Vagina (tissue), 2 donors: ENCODE measurements at regions not wholly inside any gene's neighbourhood (a gene's known extent, or its start where the extent isn't known, plus 50 kb on each side); places are given as distances from the start of the nearest gene placed in this dataset.

ENCODE experiments used
- DNase-seq, 2 donors: peaks; one replicate each; pipeline ENCODE4 v3.0.0-alpha.2; 2017; ENCODE audit errors: extremely low spot score in 2 of 2
- H3K27ac ChIP-seq: fragments of 200-600 bp; sonication (generic); one replicate; pipeline ENCODE4 v1.5.1; 2019
- H3K27me3 ChIP-seq: fragments of 200-600 bp; sonication (generic); one replicate; pipeline ENCODE4 v1.5.1; 2019
- H3K36me3 ChIP-seq, 2 donors: fragments of 200-600 bp; sonication (generic); one replicate each; pipeline ENCODE4 v1.5.1; 2017 to 2019
- H3K4me1 ChIP-seq: fragments of 200-600 bp; sonication (generic); one replicate; pipeline ENCODE4 v1.5.1; 2019
- H3K4me3 ChIP-seq, 2 donors: fragments of 200-600 bp; sonication (generic); 1 replicate in 1 of 2; 2 replicates in 1 of 2; pipeline ENCODE4 v1.5.1; 2016 to 2019
- H3K9me3 ChIP-seq: fragments of 200-600 bp; sonication (generic); one replicate; pipeline ENCODE4 v1.5.1; 2019
- POLR2A ChIP-seq, 2 donors: fragments of 450-650 bp; IDR thresholded peaks; one replicate each; pipeline ENCODE4 v1.6.1; 2017; ENCODE audit warnings: antibody characterized with exemption in 2 of 2, mild to moderate bottlenecking in 2 of 2, moderate library complexity in 2 of 2
- POLR2AphosphoS5 ChIP-seq, 2 donors: sonication (generic); formaldehyde crosslinking; IDR thresholded peaks; one replicate each; pipeline ENCODE4 v1.9.0; 2017; ENCODE audit warnings: antibody characterized with exemption in 2 of 2, mild to moderate bottlenecking in 2 of 2, low read depth in 1 of 2; ENCODE audit not compliant: insufficient read depth in 1 of 2
- intact Hi-C: fragments of 100-400 bp; cut with DNase I; formaldehyde crosslinking; loops from one replicate; pipeline ENCODE4 v1.15.1; 2023
- TF ChIP-seq, protein P1 (sequence below), 3 experiments: fragments of 450-650 bp in 2 of 3; fragments of 200-600 bp in 1 of 3; sonication (generic) in 1 of 3; IDR thresholded peaks; one replicate each; pipeline ENCODE4 v1.5.1; 2017 to 2019; ENCODE audit warnings: antibody characterized with exemption in 3 of 3, mild to moderate bottlenecking in 2 of 3, moderate library complexity in 2 of 3

- TF ChIP-seq, protein P1, sequence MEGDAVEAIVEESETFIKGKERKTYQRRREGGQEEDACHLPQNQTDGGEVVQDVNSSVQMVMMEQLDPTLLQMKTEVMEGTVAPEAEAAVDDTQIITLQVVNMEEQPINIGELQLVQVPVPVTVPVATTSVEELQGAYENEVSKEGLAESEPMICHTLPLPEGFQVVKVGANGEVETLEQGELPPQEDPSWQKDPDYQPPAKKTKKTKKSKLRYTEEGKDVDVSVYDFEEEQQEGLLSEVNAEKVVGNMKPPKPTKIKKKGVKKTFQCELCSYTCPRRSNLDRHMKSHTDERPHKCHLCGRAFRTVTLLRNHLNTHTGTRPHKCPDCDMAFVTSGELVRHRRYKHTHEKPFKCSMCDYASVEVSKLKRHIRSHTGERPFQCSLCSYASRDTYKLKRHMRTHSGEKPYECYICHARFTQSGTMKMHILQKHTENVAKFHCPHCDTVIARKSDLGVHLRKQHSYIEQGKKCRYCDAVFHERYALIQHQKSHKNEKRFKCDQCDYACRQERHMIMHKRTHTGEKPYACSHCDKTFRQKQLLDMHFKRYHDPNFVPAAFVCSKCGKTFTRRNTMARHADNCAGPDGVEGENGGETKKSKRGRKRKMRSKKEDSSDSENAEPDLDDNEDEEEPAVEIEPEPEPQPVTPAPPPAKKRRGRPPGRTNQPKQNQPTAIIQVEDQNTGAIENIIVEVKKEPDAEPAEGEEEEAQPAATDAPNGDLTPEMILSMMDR (IDR thresholded peaks at IDR 0.05): no peak
- TF ChIP-seq POLR2A (IDR thresholded peaks at IDR 0.05) (no peak), POLR2AphosphoS5 (IDR thresholded peaks at IDR 0.05; ENCODE audit: insufficient read depth in 1 of 2, low read depth in 1 of 2) (no peak)
Observed at GRCh38 chr5:173716058-173716682, 99.7 kb upstream of the BOD1 start.

GRCh38 chr5:173717959-173718358, 101.5 kb upstream of the BOD1 start:
- Histone ChIP-seq H3K27me3 (no peaks in the 10 kb centered on the region), H3K9me3 (no peaks in the 10 kb centered on the region), H3K36me3 (no peaks in the 10 kb centered on the region), H3K4me3 (no peak overlapping the region), H3K27ac (no peak overlapping the region), H3K4me1 (no peaks in the 10 kb centered on the region)
- TF ChIP-seq POLR2A (IDR thresholded peaks at IDR 0.05) (no peak), POLR2AphosphoS5 (IDR thresholded peaks at IDR 0.05; ENCODE audit: insufficient read depth in 1 of 2, low read depth in 1 of 2) (no peak)
- TF ChIP-seq, protein P1 (IDR thresholded peaks at IDR 0.05): no peak
- intact Hi-C loops: no loop called here
- DNase-seq: no peak

More at GRCh38 chr5:173716058-173716682, 99.7 kb upstream of the BOD1 start:
- no peak for DNase-seq
- intact Hi-C loops: no loop called here
- Histone ChIP-seq H3K4me1 (no peaks in the 10 kb centered on the region), H3K9me3 (no peaks in the 10 kb centered on the region), H3K27me3 (no peaks in the 10 kb centered on the region), H3K36me3 (no peaks in the 10 kb centered on the region), H3K27ac (no peak overlapping the region), H3K4me3 (no peak overlapping the region)

DNA sequence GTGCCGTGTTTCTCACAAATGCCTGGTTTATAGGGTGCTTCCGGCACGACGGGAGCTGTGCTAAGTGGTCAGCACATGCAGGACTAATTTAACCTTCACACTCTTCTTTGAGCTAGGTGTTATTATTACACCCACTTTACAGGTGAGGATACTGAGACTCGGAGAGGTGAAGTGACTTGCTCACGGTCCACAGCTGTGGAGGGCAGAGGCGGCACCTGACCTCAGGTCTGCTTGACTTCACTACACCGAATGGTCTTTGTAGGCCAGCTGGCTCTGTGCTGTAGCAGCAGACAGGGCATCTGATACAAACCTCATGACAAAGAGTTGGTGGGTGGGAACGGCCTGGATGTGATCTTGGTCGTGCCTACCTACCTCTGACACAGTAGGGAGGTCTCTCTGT, 102.0 kb upstream of the BOD1 start:
- Histone ChIP-seq H3K36me3 (no peaks in the 10 kb centered on the region), H3K27me3 (no peaks in the 10 kb centered on the region), H3K4me3 (no peak overlapping the region), H3K27ac (no peak overlapping the region), H3K4me1 (no peaks in the 10 kb centered on the region), H3K9me3 (no peaks in the 10 kb centered on the region)
- TF ChIP-seq POLR2AphosphoS5 (IDR thresholded peaks at IDR 0.05; ENCODE audit: insufficient read depth in 1 of 2, low read depth in 1 of 2): no peak
- no peak for TF ChIP-seq POLR2A (IDR thresholded peaks at IDR 0.05)
- TF ChIP-seq, protein P1 (IDR thresholded peaks at IDR 0.05): no peak
- no peak for DNase-seq
- intact Hi-C loops: no loop called here

GRCh38 chr5:173719731-173720082, 103.3 kb upstream of the BOD1 start:
- no peak for DNase-seq
- Histone ChIP-seq H3K27me3 (no peaks in the 10 kb centered on the region), H3K27ac (no peak overlapping the region), H3K9me3 (no peaks in the 10 kb centered on the region), H3K36me3 (no peaks in the 10 kb centered on the region), H3K4me1 (no peaks in the 10 kb centered on the region), H3K4me3 (no peak overlapping the region)
- intact Hi-C loops: no loop called here
- TF ChIP-seq POLR2A (IDR thresholded peaks at IDR 0.05) (no peak), POLR2AphosphoS5 (IDR thresholded peaks at IDR 0.05; ENCODE audit: insufficient read depth in 1 of 2, low read depth in 1 of 2) (no peak)
- TF ChIP-seq, protein P1 (IDR thresholded peaks at IDR 0.05): no peak

- TF ChIP-seq, protein P1 (IDR thresholded peaks at IDR 0.05): no peak
- TF ChIP-seq POLR2AphosphoS5 (IDR thresholded peaks at IDR 0.05; ENCODE audit: insufficient read depth in 1 of 2, low read depth in 1 of 2): no peak
- no peak for TF ChIP-seq POLR2A (IDR thresholded peaks at IDR 0.05)
- no peak overlapping the region for H3K27ac ChIP-seq
- H3K36me3 ChIP-seq: no peaks in the 10 kb centered on the region
- no peak for DNase-seq
- intact Hi-C loops: no loop called here
- no peaks in the 10 kb centered on the region for H3K27me3 ChIP-seq
- H3K9me3 ChIP-seq: no peaks in the 10 kb centered on the region
- H3K4me1 ChIP-seq: no peaks in the 10 kb centered on the region
- H3K4me3 ChIP-seq: no peak overlapping the region
Observed at GRCh38 chr5:173720286-173720952, 104.0 kb upstream of the BOD1 start.
